Left kidney (tissue), 1 donor: ENCODE measurements at regions not wholly inside any gene's neighbourhood (a gene's known extent, or its start where the extent isn't known, plus 50 kb on each side); places are given as distances from the start of the nearest gene placed in this dataset.
"Not testable (repeated sequence)": the region's sequence is repeated elsewhere in the genome, so short reads cannot be mapped to it uniquely, and the experiment has no call there.

Experiments
- DNase-seq: peaks from one replicate; pipeline ENCODE4 v3.0.0-alpha.2; 2013

GRCh38 chr14:53742233-53742620 lies 214.4 kb downstream of the BMP4 start:
- DNase-seq: no peak

- no peak for DNase-seq
Observed at GRCh38 chr14:53741479-53742232, 215.0 kb downstream of the BMP4 start.

- DNase-seq: no peak
Observed at GRCh38 chr14:53740570-53740969, 216.1 kb downstream of the BMP4 start.

GRCh38 chr14:53735916-53736315 lies 220.7 kb downstream of the BMP4 start:
- DNase-seq: no peak

- no peak for DNase-seq
Observed at GRCh38 chr14:53723221-53723620, 233.4 kb downstream of the BMP4 start.

GRCh38 chr14:53719536-53719935 lies 237.1 kb downstream of the BMP4 start:
- no peak for DNase-seq

- DNase-seq: no peak
Observed at GRCh38 chr14:53716578-53716977, 240.0 kb downstream of the BMP4 start.

- DNase-seq: peak; percentile 11
Observed at GRCh38 chr14:53715193-53715721, 241.4 kb downstream of the BMP4 start.

- DNase-seq: peak; percentile 33
Observed at GRCh38 chr14:53714495-53715192, 242.0 kb downstream of the BMP4 start.

GRCh38 chr14:53712901-53713300 lies 243.7 kb downstream of the BMP4 start:
- DNase-seq: not testable (repeated sequence)

GRCh38 chr14:53711205-53711604 lies 245.4 kb downstream of the BMP4 start:
- no peak for DNase-seq

- DNase-seq: no peak
Observed at GRCh38 chr14:53710615-53711014, 246.0 kb downstream of the BMP4 start.

GRCh38 chr14:53709381-53709780 lies 247.2 kb downstream of the BMP4 start:
- DNase-seq: no peak

GRCh38 chr14:53703457-53703856 lies 253.2 kb downstream of the BMP4 start:
- DNase-seq: no peak

GRCh38 chr14:53701108-53701875 lies 255.3 kb downstream of the BMP4 start:
- no peak for DNase-seq

- DNase-seq: no peak
Observed at GRCh38 chr14:53696217-53696965, 260.2 kb downstream of the BMP4 start.

GRCh38 chr14:53695692-53696214 lies 260.9 kb downstream of the BMP4 start:
- no peak for DNase-seq

GRCh38 chr14:53692885-53693284 lies 263.7 kb downstream of the BMP4 start:
- DNase-seq: no peak

- DNase-seq: no peak
Observed at GRCh38 chr14:53692451-53692850, 264.2 kb downstream of the BMP4 start.

GRCh38 chr14:53683229-53683628 lies 273.4 kb downstream of the BMP4 start:
- no peak for DNase-seq

GRCh38 chr14:53672526-53672925 lies 284.1 kb downstream of the BMP4 start:
- DNase-seq: no peak

- no peak for DNase-seq
Observed at GRCh38 chr14:53670701-53671100, 285.9 kb downstream of the BMP4 start.
